Heart right ventricle (tissue), 16 donors: ENCODE measurements at regions not wholly inside any gene's neighbourhood (a gene's known extent, or its start where the extent isn't known, plus 50 kb on each side); places are given as distances from the start of the nearest gene placed in this dataset.

Experiments used
- ATAC-seq, 8 donors: fragments of 200-7000 bp; cut with Tn5 transposase; one replicate each; pipeline ENCODE4 v1.9.1; 2020; ENCODE audit warnings: mild to moderate bottlenecking in 8 of 8, moderate library complexity in 8 of 8, moderate number of reproducible peaks in 1 of 8
- DNase-seq, 2 donors: peaks; one replicate each; pipeline ENCODE4 v3.0.0-alpha.2; 2020
- H3K27ac ChIP-seq, 10 donors: fragments of 200-600 bp; sonication (generic) in 2 of 10; one replicate each; pipeline versions ENCODE4 v1.5.0 to v1.8.0; 2020 to 2022; ENCODE audit warnings: mild to moderate bottlenecking in 3 of 10
- H3K27me3 ChIP-seq, 7 donors: fragments of 200-600 bp; one replicate each; pipeline ENCODE4 v1.8.0; 2021 to 2022; ENCODE audit warnings: mild to moderate bottlenecking in 2 of 7
- H3K36me3 ChIP-seq, 9 donors: fragments of 200-600 bp; sonication (generic) in 1 of 9; one replicate each; pipeline versions ENCODE4 v1.5.0 to v1.8.0; 2020 to 2022; ENCODE audit warnings: mild to moderate bottlenecking in 2 of 9
- H3K4me1 ChIP-seq, 9 donors: fragments of 200-600 bp; sonication (generic) in 1 of 9; one replicate each; pipeline versions ENCODE4 v1.5.0 to v1.8.0; 2020 to 2022; ENCODE audit warnings: mild to moderate bottlenecking in 4 of 9
- H3K4me3 ChIP-seq, 10 donors: fragments of 200-600 bp; sonication (generic) in 2 of 10; one replicate each; pipeline versions ENCODE4 v1.5.0 to v1.8.0; 2020 to 2022; ENCODE audit warnings: mild to moderate bottlenecking in 7 of 10, moderate library complexity in 2 of 10
- H3K9me3 ChIP-seq, 11 donors: fragments of 200-600 bp in 10 of 11; sonication (generic) in 2 of 11; one replicate each; pipeline versions ENCODE4 v1.5.0 to v1.8.0; 2013 to 2022; ENCODE audit warnings: mild to moderate bottlenecking in 2 of 11, control low read depth in 1 of 11, moderate library complexity in 1 of 11
- whole genome bisulfite sequencing, 2 donors: extraction: QIAGEN DNeasy Blood & Tissue Kit; methylation state at CpG; one replicate each; pipeline ENCODE4 v1.1.7; 2013; ENCODE audit warnings: inconsistent platforms in 1 of 2; 5-methylcytosine and 5-hydroxymethylcytosine counted together
- intact Hi-C, 10 donors: fragments of 100-400 bp; cut with DNase I; formaldehyde crosslinking; loops; one replicate each; pipeline versions ENCODE4 v1.11.1 to v1.14.2; 2022
- TF ChIP-seq, protein P1 (sequence below), 9 donors: fragments of 200-600 bp; sonication (generic) in 2 of 9; IDR thresholded peaks; one replicate each; pipeline versions ENCODE4 v1.5.0 to v1.8.0; 2021 to 2022; ENCODE audit warnings: antibody characterized with exemption in 9 of 9, mild to moderate bottlenecking in 5 of 9, moderate library complexity in 1 of 9
- donor health status: Arrhythmogenic right ventricular cardiomyopathy.
- donor health status: ischemic (EF 13 %, LVEDD 7.1; RV severe dilation, severe dysfunction).
- donor health status: healthy with polysubstance abuse.
- donor health status: DM: no; HTN: yes; CAD: no.
- donor health status: DM: no; HTN: no; CAD: no.
- donor health status: ischemic (EF 25% LVEDD 6.9; RV normal size, moderate dysfunction).
- donor health status: ischemic (EF 25% LVEDD 5.7; RV mildly dilated, moderate dysfunction).
- donor health status: healthy.
- donor health status: DM: yes; HTN: yes; CAD: no.
- donor health status: Ischemic cardiomyopathy.
- donor health status: ischemic (EF 35%, LVEDD 5.7; RV mildly dilated, moderate dysfunction).
- donor health status: nonischemic (EF 11% LVEDD 7.7; RV severe dilation, severe dysfunction).
- donor health status: DM: yes; HTN: yes; CAD: no.
- donor health status: PGD.
- donor health status: ischemic (EF 29% LVEDD 5.4; RV normal size, mild dysfunction).
- donor health status: nonischemic (EF 23%, LVEDD 6.1; RV moderate dilation, normal function).

DNA sequence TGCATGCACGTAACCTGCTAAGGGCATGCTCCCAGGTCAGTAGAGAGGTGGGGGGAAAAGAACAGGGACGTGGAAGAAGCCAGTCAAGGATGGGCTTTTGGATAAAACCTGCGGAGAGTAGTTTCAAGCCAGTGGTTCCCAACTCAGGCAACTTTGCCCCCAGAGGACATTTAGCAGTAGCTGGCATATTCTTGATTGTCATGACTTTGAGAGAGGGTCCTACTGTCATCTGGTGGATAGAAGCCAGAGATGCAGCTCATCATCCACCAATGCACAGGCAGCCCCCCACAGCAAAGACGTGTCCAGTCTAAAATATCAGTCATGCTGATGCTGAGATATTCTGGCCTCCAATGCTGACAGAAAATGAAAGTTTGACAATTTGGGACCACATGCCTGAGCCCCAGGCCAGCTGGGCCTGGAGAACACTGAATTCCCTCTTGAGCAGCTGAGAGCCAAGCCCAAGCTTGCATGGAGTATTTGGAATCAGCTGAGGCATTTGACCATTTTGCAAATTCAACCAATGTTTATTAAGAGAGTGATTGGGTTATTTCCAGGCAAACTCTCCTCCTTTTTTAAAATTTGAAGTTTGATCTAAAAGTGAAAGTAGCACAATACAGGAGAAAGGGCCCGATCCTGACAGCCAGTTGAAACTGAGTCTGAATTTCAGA is 110.0 kb upstream of the C7orf33 start:
- no peaks in the 10 kb centered on the region for H3K9me3 ChIP-seq
- H3K27me3 ChIP-seq, result peaks cover 0 to 9% (median 0%) of the 10 kb centered on the region in 7 donors
- H3K4me1 ChIP-seq, result peaks cover 0 to 5% (median 0%) of the 10 kb centered on the region in 9 donors
- TF ChIP-seq, protein P1, sequence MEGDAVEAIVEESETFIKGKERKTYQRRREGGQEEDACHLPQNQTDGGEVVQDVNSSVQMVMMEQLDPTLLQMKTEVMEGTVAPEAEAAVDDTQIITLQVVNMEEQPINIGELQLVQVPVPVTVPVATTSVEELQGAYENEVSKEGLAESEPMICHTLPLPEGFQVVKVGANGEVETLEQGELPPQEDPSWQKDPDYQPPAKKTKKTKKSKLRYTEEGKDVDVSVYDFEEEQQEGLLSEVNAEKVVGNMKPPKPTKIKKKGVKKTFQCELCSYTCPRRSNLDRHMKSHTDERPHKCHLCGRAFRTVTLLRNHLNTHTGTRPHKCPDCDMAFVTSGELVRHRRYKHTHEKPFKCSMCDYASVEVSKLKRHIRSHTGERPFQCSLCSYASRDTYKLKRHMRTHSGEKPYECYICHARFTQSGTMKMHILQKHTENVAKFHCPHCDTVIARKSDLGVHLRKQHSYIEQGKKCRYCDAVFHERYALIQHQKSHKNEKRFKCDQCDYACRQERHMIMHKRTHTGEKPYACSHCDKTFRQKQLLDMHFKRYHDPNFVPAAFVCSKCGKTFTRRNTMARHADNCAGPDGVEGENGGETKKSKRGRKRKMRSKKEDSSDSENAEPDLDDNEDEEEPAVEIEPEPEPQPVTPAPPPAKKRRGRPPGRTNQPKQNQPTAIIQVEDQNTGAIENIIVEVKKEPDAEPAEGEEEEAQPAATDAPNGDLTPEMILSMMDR (IDR thresholded peaks at IDR 0.05), result no peak
- DNase-seq, result no peak
- intact Hi-C loops, result loop anchor here in 1 of 10 donors (10.0 kb wide), 1 partner anchor 196 kb away; no protein-coding TSS in a partner anchor
- WGBS, 2 donors, result 83 to 85% methylated on average over 5 of the region's 5 CpGs
- peak overlapping the region in 1 of 10 donors; percentile 2 for H3K4me3 ChIP-seq
- H3K36me3 ChIP-seq, result no peaks in the 10 kb centered on the region
- no peak overlapping the region for H3K27ac ChIP-seq
- peak in 2 of 8 donors; percentile 58 to 81 for ATAC-seq

DNA sequence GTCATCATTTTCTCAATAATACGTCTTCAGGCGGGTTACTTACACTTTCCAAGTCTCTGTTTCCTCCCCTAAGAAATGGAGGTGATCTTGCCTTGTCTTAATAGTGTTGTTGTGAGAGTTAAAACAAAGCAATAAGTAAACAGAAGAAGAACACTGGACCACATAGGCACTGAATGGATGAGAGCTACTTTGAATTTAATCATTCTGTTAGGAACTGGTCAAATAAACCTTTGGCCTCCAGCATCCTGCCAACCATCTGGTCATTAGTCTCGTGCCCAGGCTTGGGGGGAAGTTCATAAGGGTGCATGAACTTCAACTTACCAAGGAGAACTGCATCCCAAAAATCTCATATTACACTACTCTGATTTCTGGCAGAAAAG is 109.4 kb upstream of the C7orf33 start:
- ATAC-seq, result no peak
- Histone ChIP-seq H3K4me1 (peaks cover 0 to 5% (median 0%) of the 10 kb centered on the region in 9 donors), H3K36me3 (no peaks in the 10 kb centered on the region), H3K4me3 (no peak overlapping the region), H3K9me3 (no peaks in the 10 kb centered on the region), H3K27me3 (peaks cover 0 to 12% (median 0%) of the 10 kb centered on the region in 7 donors), H3K27ac (no peak overlapping the region)
- TF ChIP-seq, protein P1 (IDR thresholded peaks at IDR 0.05), result no peak
- 71 to 81% methylated on average over 3 of the region's 3 CpGs for whole genome bisulfite sequencing, 2 donors
- intact Hi-C loops, result loop anchor here in 1 of 10 donors (10.0 kb wide), 1 partner anchor 196 kb away; no protein-coding TSS in a partner anchor
- DNase-seq, result no peak

DNA sequence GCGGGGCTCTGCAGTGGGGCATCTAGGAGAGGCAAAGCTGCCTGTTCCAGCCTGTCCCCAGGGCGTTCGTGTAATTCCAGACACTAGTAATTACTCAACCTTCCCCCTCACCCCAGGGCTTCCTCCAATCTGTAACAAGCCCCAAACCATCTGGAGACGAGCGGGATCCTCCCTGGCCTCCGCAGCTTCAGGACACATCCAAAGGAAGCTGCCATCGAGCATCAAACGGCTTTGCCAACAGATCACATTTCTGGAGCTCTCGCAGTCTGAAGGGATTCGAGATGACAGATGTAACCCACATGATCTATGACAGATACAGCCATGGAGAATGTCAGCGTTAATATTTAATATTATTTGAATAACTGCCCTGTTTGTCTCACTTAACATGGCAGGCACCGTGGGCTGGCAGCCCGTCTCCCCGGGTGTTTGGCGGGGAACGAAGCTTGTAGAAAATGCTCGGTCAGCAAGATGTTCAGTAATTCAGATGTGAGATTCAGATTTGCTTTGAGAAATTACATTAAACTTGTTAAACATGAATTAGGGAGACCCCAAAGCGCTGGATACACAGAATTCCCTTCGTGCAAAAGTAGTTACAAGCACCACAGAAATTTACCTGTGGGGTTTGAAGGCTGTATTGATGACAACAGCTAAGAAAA is 108.5 kb upstream of the C7orf33 start:
- H3K27ac ChIP-seq, result no peak overlapping the region
- H3K4me1 ChIP-seq, result peaks cover 0 to 5% (median 0%) of the 10 kb centered on the region in 9 donors
- ATAC-seq (no peak), DNase-seq (no peak)
- no peaks in the 10 kb centered on the region for H3K9me3 ChIP-seq
- no peaks in the 10 kb centered on the region for H3K36me3 ChIP-seq
- intact Hi-C loops, result loop anchor here in 1 of 10 donors (10.0 kb wide), 1 partner anchor 197 kb away; no protein-coding TSS in a partner anchor
- 73 to 77% methylated on average over 19 of the region's 19 CpGs for WGBS, 2 donors
- no peak overlapping the region for H3K4me3 ChIP-seq
- TF ChIP-seq, protein P1 (IDR thresholded peaks at IDR 0.05), result no peak
- peaks cover 0 to 12% (median 0%) of the 10 kb centered on the region in 7 donors for H3K27me3 ChIP-seq

DNA sequence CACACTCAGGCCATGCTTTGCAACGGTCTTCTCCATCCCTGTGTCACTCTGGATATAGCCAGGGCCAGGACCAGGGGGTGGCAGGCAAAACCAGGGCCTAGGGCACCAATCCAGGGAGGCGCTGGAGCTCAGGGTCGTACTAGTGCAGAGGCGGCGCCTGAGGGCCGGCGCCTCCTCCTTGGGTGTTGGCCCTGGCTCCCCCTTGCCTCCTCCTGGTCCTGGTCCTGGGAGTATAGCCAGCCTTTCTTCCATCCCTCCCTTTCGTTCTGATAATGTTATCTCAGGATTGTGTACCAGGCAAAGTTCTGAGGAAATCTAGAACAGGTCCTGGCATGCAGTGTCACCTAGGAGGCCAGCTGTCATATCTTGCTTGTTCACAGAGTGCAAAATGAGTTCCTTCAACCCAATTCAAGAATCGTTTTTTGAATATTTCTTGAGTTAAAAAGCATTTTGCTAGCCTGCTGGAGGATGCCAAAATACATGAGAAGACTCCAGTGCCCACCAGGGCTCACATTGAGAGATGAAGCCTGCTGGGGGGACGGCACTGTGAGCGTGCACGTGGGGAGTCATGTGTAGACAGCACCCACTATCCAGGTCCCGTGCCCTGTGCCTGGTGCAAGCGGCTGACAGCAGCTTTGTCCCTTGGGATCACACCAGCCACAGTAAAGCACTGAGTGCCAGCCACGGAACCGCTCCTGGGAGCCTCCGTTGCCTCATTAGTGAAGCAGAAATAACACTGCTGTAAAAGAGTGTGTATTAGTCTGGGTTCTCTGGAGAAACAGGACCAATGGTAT is 106.9 kb upstream of the C7orf33 start:
- intact Hi-C loops, result loop anchor here in 1 of 10 donors (10.0 kb wide), 1 partner anchor 199 kb away; no protein-coding TSS in a partner anchor
- peaks cover 0 to 5% (median 0%) of the 10 kb centered on the region in 9 donors for H3K4me1 ChIP-seq
- H3K36me3 ChIP-seq, result no peaks in the 10 kb centered on the region
- TF ChIP-seq, protein P1 (IDR thresholded peaks at IDR 0.05), result no peak
- no peaks in the 10 kb centered on the region for H3K9me3 ChIP-seq
- DNase-seq (no peak), ATAC-seq (no peak)
- H3K4me3 ChIP-seq, result no peak overlapping the region
- peaks cover 0 to 4% (median 0%) of the 10 kb centered on the region in 7 donors for H3K27me3 ChIP-seq
- H3K27ac ChIP-seq, result no peak overlapping the region
- WGBS, 2 donors, result 78 to 86% methylated on average over 17 of the region's 17 CpGs
